Skeletal muscle cell (primary cell): ENCODE measurements at regions not wholly inside any gene's neighbourhood (a gene's known extent, or its start where the extent isn't known, plus 50 kb on each side); places are given as distances from the start of the nearest gene placed in this dataset.
A peak's percentile ranks its signal among the peaks of the same experiment; 100 is the strongest.

Experiments used
- DNase-seq: peaks from one replicate; pipeline ENCODE4 v3.0.0-alpha.2; 2010; ENCODE audit warnings: low read depth
- H3K4me3 ChIP-seq: 2 replicates; pipeline ENCODE4 v1.5.1; 2011; ENCODE audit warnings: low read depth, mild to moderate bottlenecking, control low read depth, low read length, moderate library complexity

DNA sequence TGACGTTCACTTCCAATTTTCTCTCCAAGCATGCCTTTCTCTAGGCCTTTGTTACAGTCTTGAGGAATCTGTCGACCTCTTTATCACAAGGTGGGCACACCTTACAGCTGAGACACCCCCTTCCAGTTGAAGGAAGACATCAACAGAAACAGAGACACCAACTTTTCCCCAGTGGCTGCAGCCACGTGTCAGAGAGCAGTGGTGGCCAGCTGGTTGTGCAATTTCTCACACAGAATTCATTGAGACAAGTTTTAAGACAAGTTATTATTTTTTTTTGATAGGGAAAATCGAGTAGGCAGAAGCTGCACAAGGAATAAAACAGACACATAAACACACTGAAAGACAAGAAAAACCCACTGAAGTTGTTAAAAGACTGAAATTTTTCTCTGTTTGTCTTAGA lies 436.7 kb upstream of the MDFIC2 start:
- DNase-seq = no peak
- H3K4me3 ChIP-seq = no peak overlapping the region

DNA sequence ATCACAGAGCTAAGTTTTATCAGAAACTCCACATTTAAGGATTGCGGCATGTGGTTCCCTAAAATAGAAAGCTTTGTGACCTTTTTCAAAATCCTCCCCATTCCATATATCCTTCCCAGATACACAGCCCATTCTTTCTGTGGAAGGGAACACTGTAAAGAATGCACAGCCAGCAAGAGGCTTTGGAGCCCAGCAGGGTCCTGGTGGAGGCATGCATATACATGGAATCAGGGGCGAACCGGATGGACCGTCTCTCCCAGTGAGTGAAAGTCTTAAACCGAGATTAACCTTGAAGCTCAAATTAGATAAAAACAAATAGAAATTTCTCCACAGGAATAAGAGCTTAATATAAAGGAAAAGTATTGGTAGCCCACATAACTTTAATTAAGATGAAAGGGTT lies 436.2 kb upstream of the MDFIC2 start:
- no peak overlapping the region for H3K4me3 ChIP-seq
- DNase-seq = no peak

DNA sequence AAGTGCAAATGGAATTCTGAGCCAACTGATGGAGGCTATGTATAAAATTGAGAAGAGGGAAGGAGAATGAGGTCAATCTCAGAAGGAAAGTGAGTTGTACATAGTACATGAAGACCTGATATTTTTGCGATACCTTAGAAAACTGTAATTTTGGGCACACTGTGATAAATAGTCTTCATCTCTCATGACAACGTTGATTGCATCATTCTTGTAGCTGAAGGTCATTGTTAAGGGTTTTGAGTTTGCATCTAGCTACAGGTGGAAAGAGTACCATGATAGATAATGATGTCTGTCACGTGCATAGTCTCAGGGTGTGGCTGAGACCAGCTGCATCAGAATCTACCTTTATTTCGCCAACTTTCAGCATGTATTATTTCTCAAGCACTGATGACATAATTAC lies 435.4 kb upstream of the MDFIC2 start:
- no peak for DNase-seq
- no peak overlapping the region for H3K4me3 ChIP-seq

DNA sequence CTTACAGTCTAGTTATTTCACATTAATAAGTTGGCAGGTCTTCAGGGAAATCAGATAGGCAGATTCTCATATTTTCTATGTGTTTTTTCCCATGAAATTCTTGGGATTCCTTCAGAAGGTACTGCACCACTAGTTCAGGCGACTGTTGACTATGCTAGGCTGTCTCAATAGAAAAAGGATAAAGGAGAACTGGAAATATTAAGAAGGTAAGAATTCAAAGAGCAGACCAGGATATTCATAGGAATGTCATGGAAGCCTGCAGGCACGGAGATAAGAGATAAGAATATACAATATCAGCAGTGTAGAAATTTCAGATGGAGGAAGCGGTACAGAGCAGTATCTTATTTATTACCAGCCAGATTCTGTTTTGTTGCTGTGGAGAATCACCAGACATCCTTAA lies 432.1 kb upstream of the MDFIC2 start:
- H3K4me3 ChIP-seq = no peak overlapping the region
- DNase-seq = no peak

DNA sequence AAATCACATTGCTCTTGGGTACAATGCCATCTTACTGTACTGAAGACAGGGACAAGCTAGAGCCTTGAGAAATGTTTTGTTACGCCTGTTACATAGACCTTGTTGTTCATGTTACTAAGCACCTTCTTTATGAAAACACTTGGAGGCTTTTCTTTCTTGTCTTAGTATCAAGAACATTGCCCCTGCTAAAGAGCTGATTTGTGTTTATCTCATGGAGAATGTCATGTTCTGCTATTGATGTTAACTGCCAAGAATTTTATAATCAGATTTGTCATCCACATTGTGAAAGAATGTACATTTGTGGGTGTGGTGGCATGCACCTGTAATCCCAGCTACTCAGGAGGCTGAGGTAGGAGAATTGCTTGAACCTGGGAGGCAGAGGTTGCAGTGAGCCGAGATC lies 431.3 kb upstream of the MDFIC2 start:
- H3K4me3 ChIP-seq = no peak overlapping the region
- DNase-seq = no peak

DNA sequence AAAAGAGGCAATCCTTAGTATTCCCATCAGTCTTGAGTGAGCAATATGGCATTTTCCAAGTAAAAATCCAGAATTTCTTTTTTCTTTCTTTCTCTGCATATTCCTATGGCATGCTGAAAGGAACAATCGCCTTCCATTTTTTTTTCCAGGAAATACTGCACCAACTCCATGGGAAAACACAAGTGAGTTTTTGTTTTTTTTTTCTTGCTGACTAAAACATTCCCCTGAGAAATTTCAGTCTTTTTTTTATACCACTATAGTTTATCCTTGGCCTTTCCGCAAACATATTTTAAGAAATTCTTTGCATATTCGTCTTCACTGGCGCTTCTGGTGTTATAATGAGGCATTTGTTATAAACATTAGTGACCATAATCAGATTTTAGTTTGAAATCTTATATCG lies 429.6 kb upstream of the MDFIC2 start:
- H3K4me3 ChIP-seq = no peak overlapping the region
- DNase-seq = no peak

- DNase-seq = no peak
- no peak overlapping the region for H3K4me3 ChIP-seq
Measured at GRCh38 chr3:70740872-70741271, 428.4 kb upstream of the MDFIC2 start.

DNA sequence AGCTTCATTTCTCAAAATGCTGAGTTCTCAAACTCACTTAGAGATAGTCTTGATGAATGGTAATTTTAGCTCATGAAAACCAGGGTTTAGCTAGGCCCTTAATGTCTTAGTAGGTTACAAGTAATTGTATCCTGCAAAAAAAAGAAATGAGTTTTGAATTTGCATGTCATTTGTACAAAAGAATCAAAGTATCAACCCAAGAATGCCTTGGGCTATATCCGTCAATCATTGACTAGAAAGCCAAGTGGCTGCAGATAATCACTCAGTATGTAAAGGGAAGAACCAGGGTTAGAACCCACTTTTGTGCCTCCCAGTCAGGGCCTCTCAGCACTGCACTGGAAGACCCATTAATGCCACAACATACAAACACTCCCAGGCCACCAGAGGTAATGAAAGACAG lies 427.6 kb upstream of the MDFIC2 start:
- no peak overlapping the region for H3K4me3 ChIP-seq
- no peak for DNase-seq

DNA sequence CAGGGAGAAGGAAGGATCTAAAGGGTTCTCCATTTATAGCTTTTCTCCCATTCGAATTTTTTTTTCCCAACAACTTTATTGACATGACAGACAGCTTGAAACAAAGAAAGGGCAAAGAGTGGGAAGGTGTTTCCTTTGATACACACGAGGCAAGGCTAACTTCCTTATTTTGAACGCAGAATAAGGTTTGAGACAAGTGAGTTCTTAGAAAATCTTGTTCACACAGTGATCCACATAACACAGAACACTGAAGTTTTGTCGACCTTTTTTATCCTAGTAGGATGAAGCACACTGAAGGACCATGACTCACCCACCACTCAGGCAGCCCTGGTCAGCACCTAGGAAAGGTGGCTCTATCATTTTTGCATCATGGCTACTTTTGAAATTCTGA lies 425.8 kb upstream of the MDFIC2 start:
- no peak for DNase-seq
- H3K4me3 ChIP-seq = no peak overlapping the region

- H3K4me3 ChIP-seq = no peak overlapping the region
Measured at GRCh38 chr3:70737666-70738290, 425.3 kb upstream of the MDFIC2 start.

GRCh38 chr3:70736009-70736408 lies 423.6 kb upstream of the MDFIC2 start:
- no peak for DNase-seq

More at GRCh38 chr3:70737666-70738290, 425.3 kb upstream of the MDFIC2 start:
- no peak for DNase-seq

GRCh38 chr3:70734756-70735155 lies 422.3 kb upstream of the MDFIC2 start:
- DNase-seq = no peak
- H3K4me3 ChIP-seq = no peak overlapping the region

More at GRCh38 chr3:70736009-70736408, 423.6 kb upstream of the MDFIC2 start:
- H3K4me3 ChIP-seq = no peak overlapping the region

DNA sequence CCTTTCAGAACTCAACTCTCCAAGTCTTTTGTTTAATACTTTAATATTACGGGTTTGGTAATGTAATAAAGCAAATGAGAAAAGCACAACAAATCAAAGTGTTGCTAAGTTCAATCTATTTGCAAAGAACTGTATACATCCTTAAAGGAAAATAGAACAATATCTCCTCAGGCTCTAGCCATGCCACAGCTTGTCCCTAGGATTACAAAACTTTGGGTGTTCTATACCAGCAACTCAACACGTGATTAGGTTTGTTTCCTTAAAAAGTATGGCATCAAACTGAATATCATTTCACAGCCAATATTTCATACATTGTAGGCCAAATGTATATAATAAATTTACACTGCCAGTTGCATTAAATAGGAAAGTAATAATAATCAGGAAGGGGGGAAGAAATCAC lies 418.6 kb upstream of the MDFIC2 start:
- no peak for DNase-seq
- H3K4me3 ChIP-seq = no peak overlapping the region

GRCh38 chr3:70729845-70730244 lies 417.4 kb upstream of the MDFIC2 start:
- no peak for DNase-seq
- no peak overlapping the region for H3K4me3 ChIP-seq

DNA sequence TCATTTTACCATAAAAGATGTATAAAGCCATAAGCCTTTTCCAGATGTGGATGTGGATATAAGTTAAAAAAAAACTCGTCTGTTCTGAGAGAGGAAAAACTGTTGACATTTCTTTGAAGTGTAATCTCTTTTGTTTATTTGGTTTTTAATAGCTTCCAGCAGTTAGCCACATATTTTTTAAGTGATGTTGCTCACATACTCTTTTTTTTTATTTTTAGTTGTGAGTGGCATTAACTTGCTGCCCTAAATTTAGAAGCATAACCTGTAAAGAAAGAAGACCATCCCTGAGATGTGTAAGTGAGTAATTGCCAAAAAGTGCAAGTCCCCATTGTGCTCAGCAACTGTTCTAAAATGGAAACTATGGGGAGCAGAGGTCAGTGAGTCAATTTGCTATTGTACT lies 415.9 kb upstream of the MDFIC2 start:
- H3K4me3 ChIP-seq = no peak overlapping the region
- no peak for DNase-seq

DNA sequence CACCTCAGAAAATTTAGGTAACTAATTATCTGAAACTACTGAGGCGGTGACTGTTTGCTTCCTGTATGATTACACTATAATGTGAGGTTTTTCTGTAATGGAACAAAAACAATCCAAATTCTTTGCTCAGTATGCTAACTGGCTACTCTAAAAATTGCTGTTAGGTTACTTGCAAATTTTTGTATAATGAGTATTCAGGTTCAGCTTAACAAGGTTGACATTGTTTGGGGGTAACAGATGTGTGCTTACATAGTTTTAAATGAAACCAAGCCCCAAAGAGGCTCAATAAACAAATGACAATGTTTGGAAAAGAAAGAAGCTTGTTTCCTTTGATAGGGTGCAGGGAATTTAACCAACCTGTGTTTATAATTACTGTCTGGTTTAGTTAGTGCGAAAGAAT lies 414.5 kb upstream of the MDFIC2 start:
- no peak for DNase-seq
- H3K4me3 ChIP-seq = no peak overlapping the region

GRCh38 chr3:70726096-70726938 lies 413.9 kb upstream of the MDFIC2 start:
- no peak overlapping the region for H3K4me3 ChIP-seq
- no peak for DNase-seq

- no peak overlapping the region for H3K4me3 ChIP-seq
- DNase-seq = no peak
Measured at GRCh38 chr3:70722018-70722417, 409.6 kb upstream of the MDFIC2 start.

- peak; percentile 67 for DNase-seq
- H3K4me3 ChIP-seq = no peak overlapping the region
Measured at GRCh38 chr3:70716832-70717231, 404.4 kb upstream of the MDFIC2 start.

GRCh38 chr3:70712449-70713082 lies 400.1 kb upstream of the MDFIC2 start:
- DNase-seq = no peak
- H3K4me3 ChIP-seq = no peak overlapping the region
